HepG2 (cell line): ENCODE measurements at regions not wholly inside any gene's neighbourhood (a gene's known extent, or its start where the extent isn't known, plus 50 kb on each side); places are given as distances from the start of the nearest gene placed in this dataset.

Source experiments
- ATAC-seq: fragments of 200-7000 bp; cut with Tn5 transposase; 3 replicates; pipeline ENCODE4 v1.9.1; 2020; ENCODE audit warnings: mild to moderate bottlenecking, moderate library complexity
- BruUV-seq: library from RNA; stranded (reverse); fragments of 400-500 nt; replicated peaks from 2 replicates; lab custom pipeline; 2021; lab: Mats Ljungman, UMichigan
- CTCF ChIA-PET: fragments of 300-600 bp; formaldehyde crosslinking; extraction: SDS; loops from one replicate; lab custom pipeline; 2021; ENCODE audit warnings: low total read pairs, inconsistent platforms, low intra/inter-chr PET ratio; lab: Yijun Ruan, JAX
- POLR2A ChIA-PET: fragments of 350-600 bp; sonication (Branson Sonifier 250); formaldehyde crosslinking; loops from one replicate; lab custom pipeline; 2020; ENCODE audit warnings: antibody characterized with exemption, inconsistent platforms; lab: Yijun Ruan, JAX
- DNase-seq: peaks from one replicate; pipeline ENCODE4 v3.0.0-alpha.2; 2015; ENCODE audit warnings: low spot score
- FAIRE-seq: peaks from 3 replicates; lab custom pipeline; 2011; peaks lifted over from hg19 to GRCh38; lab: Jason Lieb, UNC
- H2AFZ ChIP-seq: one replicate; pipeline ENCODE4 v1.6.1; 2011; ENCODE audit warnings: low read length, inconsistent platforms
- H3K27ac ChIP-seq: fragments of 300-600 bp; 3 replicates; pipeline ENCODE4 v1.8.0; 2011; ENCODE audit warnings: mixed run types, mild to moderate bottlenecking, mixed read lengths, low read length, inconsistent platforms; ENCODE audit not compliant: insufficient read depth; ENCODE audit errors: extremely low read length
- H3K27me3 ChIP-seq, 2 experiments: fragments of 200-600 bp in 1 of 2; 2 replicates in 1 of 2; 3 replicates in 1 of 2; pipeline versions ENCODE4 v1.6.0 to v1.8.0; 2011; ENCODE audit warnings: low read length in 2 of 2, mild to moderate bottlenecking in 2 of 2, moderate library complexity in 2 of 2, inconsistent platforms in 1 of 2; ENCODE audit not compliant: insufficient read depth in 2 of 2, control insufficient read depth in 1 of 2
- H3K36me3 ChIP-seq, 2 experiments: fragments of 200-600 bp in 1 of 2; replicated peaks in 1 of 2; 2 replicates in 1 of 2; 3 replicates in 1 of 2; pipeline versions ENCODE4 v1.5.1 to v1.8.0; 2011; ENCODE audit warnings: low read length in 2 of 2, inconsistent platforms in 1 of 2; ENCODE audit not compliant: insufficient read depth in 2 of 2, control insufficient read depth in 1 of 2
- H3K4me1 ChIP-seq: 2 replicates; pipeline ENCODE4 v1.5.1; 2012; ENCODE audit warnings: low read length, inconsistent platforms; ENCODE audit not compliant: insufficient read depth
- H3K4me2 ChIP-seq: 2 replicates; pipeline ENCODE4 v1.6.0; 2011; ENCODE audit warnings: low read depth, low read length, inconsistent platforms
- H3K4me3 ChIP-seq, 3 experiments: fragments of 200-600 bp in 1 of 3; sonication (generic), shearing (Covaris generic) in 1 of 3; replicated peaks in 1 of 3; 2 replicates each; pipeline ENCODE4 v1.5.1; 2011 to 2016; ENCODE audit warnings: low read length in 3 of 3, inconsistent platforms in 2 of 3, low read depth in 2 of 3, mild to moderate bottlenecking in 2 of 3, control low read depth in 1 of 3, mixed read lengths in 1 of 3; ENCODE audit not compliant: insufficient read depth in 1 of 3
- H3K79me2 ChIP-seq: one replicate; pipeline ENCODE4 v1.6.1; 2011; ENCODE audit warnings: low read length, inconsistent platforms; ENCODE audit not compliant: insufficient read depth
- H3K9ac ChIP-seq: 2 replicates; pipeline ENCODE4 v1.6.0; 2011; ENCODE audit warnings: mild to moderate bottlenecking, low read depth, low read length, inconsistent platforms; ENCODE audit not compliant: insufficient read depth
- H3K9me3 ChIP-seq: 2 replicates; pipeline ENCODE4 v1.5.1; 2012; ENCODE audit warnings: mild to moderate bottlenecking, low read length
- H4K20me1 ChIP-seq: 2 replicates; pipeline ENCODE4 v1.6.0; 2011; ENCODE audit warnings: inconsistent platforms, mild to moderate bottlenecking, low read length, moderate library complexity; ENCODE audit not compliant: insufficient read depth
- HNF4A ChIP-seq: sonication (generic); formaldehyde crosslinking; IDR thresholded peaks from 2 replicates; pipeline ENCODE4 v1.4.0; 2020; ENCODE audit warnings: missing genetic modification reagents
- RCOR2 ChIP-seq: IDR thresholded peaks from 2 replicates; pipeline ENCODE4 v1.6.1; 2016; ENCODE audit warnings: missing biosample characterization, missing genetic modification reagents
- SIN3B ChIP-seq: fragments of 150-350 bp; IDR thresholded peaks from 2 replicates; pipeline ENCODE4 v1.6.1; 2014; ENCODE audit warnings: low read length
- ZFP41 ChIP-seq: sonication (generic); formaldehyde crosslinking; IDR thresholded peaks from 2 replicates; pipeline ENCODE4 v1.4.0; 2020; ENCODE audit warnings: mild to moderate bottlenecking, missing genetic modification reagents, borderline replicate concordance
- ZMYM2 ChIP-seq: sonication (generic); formaldehyde crosslinking; IDR thresholded peaks from 2 replicates; pipeline ENCODE4 v1.8.0; 2022; ENCODE audit warnings: mild to moderate bottlenecking, missing genetic modification reagents
- ZNF326 ChIP-seq: sonication (generic); formaldehyde crosslinking; IDR thresholded peaks from 2 replicates; pipeline ENCODE4 v1.4.0; 2020; ENCODE audit warnings: missing genetic modification reagents, borderline replicate concordance
- ZNF382 ChIP-seq: sonication (generic); formaldehyde crosslinking; IDR thresholded peaks from 2 replicates; pipeline ENCODE4 v1.5.0; 2020; ENCODE audit warnings: missing genetic modification reagents, mild to moderate bottlenecking, borderline replicate concordance
- ZNF430 ChIP-seq: sonication (generic); formaldehyde crosslinking; IDR thresholded peaks from 2 replicates; pipeline ENCODE4 v1.9.0; 2021; ENCODE audit warnings: mild to moderate bottlenecking, missing genetic modification reagents
- ZNF652 ChIP-seq: IDR thresholded peaks from 2 replicates; pipeline ENCODE4 v1.6.1; 2016; ENCODE audit warnings: low read depth, borderline replicate concordance
- ZNF724P ChIP-seq: sonication (generic); formaldehyde crosslinking; IDR thresholded peaks from 2 replicates; pipeline ENCODE4 v1.8.0; 2022; ENCODE audit warnings: missing genetic modification reagents, borderline replicate concordance
- WGBS: methylation state at CpG from one replicate; pipeline ENCODE4 v1.1.6; 2017; ENCODE audit warnings: low lambda C conversion rate; 5-methylcytosine and 5-hydroxymethylcytosine counted together
- in situ Hi-C: cut with HindIII; loops from 2 replicates; pipeline ENCODE4 v1.10.0; 2017; ENCODE audit warnings: low pct_unique_long_range_greater_than_20kb; ENCODE audit not compliant: extremely low pct_ligation_motif_present
- intact Hi-C: fragments of 100-400 bp; cut with micrococcal nuclease; formaldehyde crosslinking; loops from one replicate; pipeline ENCODE4 v1.10.0; 2022; ENCODE audit not compliant: unreplicated experiment
- TF ChIP-seq, protein P1 (sequence below): IDR thresholded peaks from 2 replicates; pipeline ENCODE4 v1.6.1; 2016; ENCODE audit warnings: missing compliant biosample characterization, missing genetic modification reagents, borderline replicate concordance
- TF ChIP-seq, protein P2 (sequence below): sonication (generic); formaldehyde crosslinking; IDR thresholded peaks from 2 replicates; pipeline ENCODE4 v1.4.0; 2020; ENCODE audit warnings: mild to moderate bottlenecking, low read depth, missing genetic modification reagents
- TF ChIP-seq, protein P3 (sequence below): sonication (generic); formaldehyde crosslinking; IDR thresholded peaks from 2 replicates; pipeline ENCODE4 v1.8.0; 2022; ENCODE audit warnings: low read depth, missing genetic modification reagents
- TF ChIP-seq, protein P4 (sequence below): sonication (generic); formaldehyde crosslinking; IDR thresholded peaks from 2 replicates; pipeline ENCODE4 v1.4.0; 2020; ENCODE audit warnings: mild to moderate bottlenecking, missing genetic modification reagents

DNA sequence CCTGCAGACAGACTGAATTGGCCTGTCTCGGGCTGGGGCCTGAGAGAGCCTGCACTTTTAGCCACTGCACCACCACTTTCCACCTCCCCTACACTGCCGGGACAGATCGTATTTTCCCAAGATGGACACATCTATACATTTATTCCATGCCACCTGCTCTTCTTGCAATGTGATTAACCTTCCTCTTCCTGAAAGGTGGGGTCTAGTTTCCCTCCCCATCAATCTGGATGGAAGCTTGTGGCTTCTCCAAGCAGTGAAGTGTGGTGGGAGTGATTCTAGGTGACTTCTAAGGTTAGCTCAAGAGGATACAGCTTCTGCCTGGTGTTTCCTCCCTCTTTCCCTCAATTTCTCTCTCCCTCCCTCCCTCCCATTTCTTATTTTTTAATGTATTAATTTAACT is 143.7 kb downstream of the GPCPD1 start (continued):
- TF ChIP-seq SIN3B (no peak), ZNF326 (CRISPR knock-in tag) (no peak), RCOR2 (CRISPR knock-in tag) (no peak), ZFP41 (CRISPR knock-in tag) (no peak)
- TF ChIP-seq, protein P1, sequence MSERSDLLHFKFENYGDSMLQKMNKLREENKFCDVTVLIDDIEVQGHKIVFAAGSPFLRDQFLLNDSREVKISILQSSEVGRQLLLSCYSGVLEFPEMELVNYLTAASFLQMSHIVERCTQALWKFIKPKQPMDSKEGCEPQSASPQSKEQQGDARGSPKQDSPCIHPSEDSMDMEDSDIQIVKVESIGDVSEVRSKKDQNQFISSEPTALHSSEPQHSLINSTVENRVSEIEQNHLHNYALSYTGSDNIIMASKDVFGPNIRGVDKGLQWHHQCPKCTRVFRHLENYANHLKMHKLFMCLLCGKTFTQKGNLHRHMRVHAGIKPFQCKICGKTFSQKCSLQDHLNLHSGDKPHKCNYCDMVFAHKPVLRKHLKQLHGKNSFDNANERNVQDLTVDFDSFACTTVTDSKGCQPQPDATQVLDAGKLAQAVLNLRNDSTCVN (CRISPR knock-in tag) = no peak

DNA sequence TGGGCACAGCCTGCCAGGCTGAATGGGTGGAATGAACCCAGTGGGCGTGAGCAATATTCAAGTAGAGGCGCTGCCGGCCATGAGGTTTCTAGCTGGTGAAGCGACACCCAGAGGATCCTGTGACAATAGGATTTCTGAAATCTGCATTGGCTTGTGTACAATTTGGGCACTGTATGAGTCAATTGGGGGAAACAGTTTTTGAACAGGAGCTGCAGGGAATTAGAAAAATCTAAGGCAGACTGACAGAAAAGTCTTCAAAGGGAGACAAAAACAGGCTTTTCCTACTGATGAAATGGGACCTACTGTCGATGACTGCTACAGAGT is 145.2 kb downstream of the GPCPD1 start:
- Histone ChIP-seq H3K36me3 (no peaks in the 10 kb centered on the region), H3K4me3 (no peak overlapping the region), H2AFZ (no peak overlapping the region), H3K79me2 (no peaks in the 10 kb centered on the region), H4K20me1 (no peaks in the 10 kb centered on the region), H3K27me3 (peaks cover 3 to 34% of the 10 kb centered on the region in 2 experiments; a peak in 3 of 5 replicates), H3K4me2 (no peak overlapping the region), H3K9me3 (no peaks in the 10 kb centered on the region), H3K9ac (no peak overlapping the region), H3K27ac (no peak overlapping the region), H3K4me1 (no peaks in the 10 kb centered on the region)
- intact Hi-C loops = no loop called here
- CTCF ChIA-PET = no interaction called here
- BruUV-seq = no TSS peak
- ATAC-seq = peak; percentile 31; the same call in 2 of the 3 replicates
- in situ Hi-C loops = no loop called here
- POLR2A ChIA-PET = no interaction called here
- FAIRE-seq = no peak
- no peak for DNase-seq
- 11% methylated on average over 5 of the region's 5 CpGs for WGBS
- TF ChIP-seq ZMYM2 (no peak), ZNF382 (CRISPR knock-in tag) (no peak), ZNF724P (no peak), ZNF430 (CRISPR knock-in tag) (no peak), HNF4A (no peak), ZNF652 (CRISPR knock-in tag) (no peak)
- TF ChIP-seq, protein P2, sequence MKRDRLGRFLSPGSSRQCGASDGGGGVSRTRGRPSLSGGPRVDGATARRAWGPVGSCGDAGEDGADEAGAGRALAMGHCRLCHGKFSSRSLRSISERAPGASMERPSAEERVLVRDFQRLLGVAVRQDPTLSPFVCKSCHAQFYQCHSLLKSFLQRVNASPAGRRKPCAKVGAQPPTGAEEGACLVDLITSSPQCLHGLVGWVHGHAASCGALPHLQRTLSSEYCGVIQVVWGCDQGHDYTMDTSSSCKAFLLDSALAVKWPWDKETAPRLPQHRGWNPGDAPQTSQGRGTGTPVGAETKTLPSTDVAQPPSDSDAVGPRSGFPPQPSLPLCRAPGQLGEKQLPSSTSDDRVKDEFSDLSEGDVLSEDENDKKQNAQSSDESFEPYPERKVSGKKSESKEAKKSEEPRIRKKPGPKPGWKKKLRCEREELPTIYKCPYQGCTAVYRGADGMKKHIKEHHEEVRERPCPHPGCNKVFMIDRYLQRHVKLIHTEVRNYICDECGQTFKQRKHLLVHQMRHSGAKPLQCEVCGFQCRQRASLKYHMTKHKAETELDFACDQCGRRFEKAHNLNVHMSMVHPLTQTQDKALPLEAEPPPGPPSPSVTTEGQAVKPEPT = no peak
- TF ChIP-seq, protein P3, sequence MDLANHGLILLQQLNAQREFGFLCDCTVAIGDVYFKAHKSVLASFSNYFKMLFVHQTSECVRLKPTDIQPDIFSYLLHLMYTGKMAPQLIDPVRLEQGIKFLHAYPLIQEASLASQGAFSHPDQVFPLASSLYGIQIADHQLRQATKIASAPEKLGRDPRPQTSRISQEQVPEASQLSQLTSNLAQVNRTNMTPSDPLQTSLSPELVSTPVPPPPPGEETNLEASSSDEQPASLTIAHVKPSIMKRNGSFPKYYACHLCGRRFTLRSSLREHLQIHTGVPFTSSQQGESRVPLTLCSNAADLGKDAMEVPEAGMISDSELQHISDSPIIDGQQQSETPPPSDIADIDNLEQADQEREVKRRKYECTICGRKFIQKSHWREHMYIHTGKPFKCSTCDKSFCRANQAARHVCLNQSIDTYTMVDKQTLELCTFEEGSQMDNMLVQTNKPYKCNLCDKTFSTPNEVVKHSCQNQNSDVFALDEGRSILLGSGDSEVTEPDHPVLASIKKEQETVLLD = no peak
- TF ChIP-seq, protein P4, sequence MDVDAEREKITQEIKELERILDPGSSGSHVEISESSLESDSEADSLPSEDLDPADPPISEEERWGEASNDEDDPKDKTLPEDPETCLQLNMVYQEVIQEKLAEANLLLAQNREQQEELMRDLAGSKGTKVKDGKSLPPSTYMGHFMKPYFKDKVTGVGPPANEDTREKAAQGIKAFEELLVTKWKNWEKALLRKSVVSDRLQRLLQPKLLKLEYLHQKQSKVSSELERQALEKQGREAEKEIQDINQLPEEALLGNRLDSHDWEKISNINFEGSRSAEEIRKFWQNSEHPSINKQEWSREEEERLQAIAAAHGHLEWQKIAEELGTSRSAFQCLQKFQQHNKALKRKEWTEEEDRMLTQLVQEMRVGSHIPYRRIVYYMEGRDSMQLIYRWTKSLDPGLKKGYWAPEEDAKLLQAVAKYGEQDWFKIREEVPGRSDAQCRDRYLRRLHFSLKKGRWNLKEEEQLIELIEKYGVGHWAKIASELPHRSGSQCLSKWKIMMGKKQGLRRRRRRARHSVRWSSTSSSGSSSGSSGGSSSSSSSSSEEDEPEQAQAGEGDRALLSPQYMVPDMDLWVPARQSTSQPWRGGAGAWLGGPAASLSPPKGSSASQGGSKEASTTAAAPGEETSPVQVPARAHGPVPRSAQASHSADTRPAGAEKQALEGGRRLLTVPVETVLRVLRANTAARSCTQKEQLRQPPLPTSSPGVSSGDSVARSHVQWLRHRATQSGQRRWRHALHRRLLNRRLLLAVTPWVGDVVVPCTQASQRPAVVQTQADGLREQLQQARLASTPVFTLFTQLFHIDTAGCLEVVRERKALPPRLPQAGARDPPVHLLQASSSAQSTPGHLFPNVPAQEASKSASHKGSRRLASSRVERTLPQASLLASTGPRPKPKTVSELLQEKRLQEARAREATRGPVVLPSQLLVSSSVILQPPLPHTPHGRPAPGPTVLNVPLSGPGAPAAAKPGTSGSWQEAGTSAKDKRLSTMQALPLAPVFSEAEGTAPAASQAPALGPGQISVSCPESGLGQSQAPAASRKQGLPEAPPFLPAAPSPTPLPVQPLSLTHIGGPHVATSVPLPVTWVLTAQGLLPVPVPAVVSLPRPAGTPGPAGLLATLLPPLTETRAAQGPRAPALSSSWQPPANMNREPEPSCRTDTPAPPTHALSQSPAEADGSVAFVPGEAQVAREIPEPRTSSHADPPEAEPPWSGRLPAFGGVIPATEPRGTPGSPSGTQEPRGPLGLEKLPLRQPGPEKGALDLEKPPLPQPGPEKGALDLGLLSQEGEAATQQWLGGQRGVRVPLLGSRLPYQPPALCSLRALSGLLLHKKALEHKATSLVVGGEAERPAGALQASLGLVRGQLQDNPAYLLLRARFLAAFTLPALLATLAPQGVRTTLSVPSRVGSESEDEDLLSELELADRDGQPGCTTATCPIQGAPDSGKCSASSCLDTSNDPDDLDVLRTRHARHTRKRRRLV (CRISPR knock-in tag) = no peak
